HEK293T (cell line): ENCODE measurements at regions not wholly inside any gene's neighbourhood (a gene's known extent, or its start where the extent isn't known, plus 50 kb on each side); places are given as distances from the start of the nearest gene placed in this dataset.

Source experiments
- CTCF ChIA-PET: fragments of 350-600 bp; formaldehyde crosslinking; extraction: SDS; loops from one replicate; lab custom pipeline; 2021; ENCODE audit warnings: antibody characterized with exemption, inconsistent platforms; lab: Yijun Ruan, JAX
- POLR2A ChIA-PET: fragments of 350-600 bp; formaldehyde crosslinking; extraction: SDS; loops from one replicate; lab custom pipeline; 2020; ENCODE audit warnings: antibody characterized with exemption, inconsistent platforms; lab: Yijun Ruan, JAX
- DNase-seq: peaks from one replicate; pipeline ENCODE4 v3.0.0; 2012; ENCODE audit warnings: mixed read lengths; ENCODE audit errors: extremely low spot score
- ARNT ChIP-seq: fragments of 450-650 bp; IDR thresholded peaks from 2 replicates; pipeline ENCODE4 v1.6.1; 2017; ENCODE audit warnings: mild to moderate bottlenecking
- BHLHE40 ChIP-seq: fragments of 450-650 bp; IDR thresholded peaks from 2 replicates; pipeline ENCODE4 v1.6.1; 2016; ENCODE audit warnings: mild to moderate bottlenecking, moderate library complexity, borderline replicate concordance
- CTBP1 ChIP-seq: fragments of 450-650 bp; IDR thresholded peaks from 2 replicates; pipeline ENCODE4 v1.6.1; 2016; ENCODE audit warnings: borderline replicate concordance
- ELF4 ChIP-seq: fragments of 450-650 bp; IDR thresholded peaks from 2 replicates; pipeline ENCODE4 v1.6.1; 2017; ENCODE audit warnings: antibody characterized with exemption
- FOXA1 ChIP-seq: fragments of 450-650 bp; IDR thresholded peaks from 2 replicates; pipeline ENCODE4 v1.6.1; 2016; ENCODE audit warnings: mild to moderate bottlenecking
- FOXK2 ChIP-seq: fragments of 450-650 bp; IDR thresholded peaks from 2 replicates; pipeline ENCODE4 v1.6.1; 2016; ENCODE audit warnings: mild to moderate bottlenecking
- FOXM1 ChIP-seq: fragments of 450-650 bp; IDR thresholded peaks from 2 replicates; pipeline ENCODE4 v1.6.1; 2017; ENCODE audit warnings: mild to moderate bottlenecking, borderline replicate concordance
- HDGF ChIP-seq: fragments of 450-650 bp; IDR thresholded peaks from 2 replicates; pipeline ENCODE4 v1.6.1; 2017; ENCODE audit warnings: antibody characterized with exemption, borderline replicate concordance
- L3MBTL2 ChIP-seq: fragments of 450-650 bp; conservative IDR thresholded peaks from 2 replicates; pipeline ENCODE4 v1.6.1; 2016; ENCODE audit warnings: mild to moderate bottlenecking
- LEF1 ChIP-seq: fragments of 450-650 bp; IDR thresholded peaks from 2 replicates; pipeline ENCODE4 v1.6.1; 2017; ENCODE audit warnings: mild to moderate bottlenecking, borderline replicate concordance
- NFRKB ChIP-seq: fragments of 450-650 bp; IDR thresholded peaks from 2 replicates; pipeline ENCODE4 v1.6.1; 2016; ENCODE audit warnings: mild to moderate bottlenecking, moderate library complexity
- PKNOX1 ChIP-seq: fragments of 450-650 bp; IDR thresholded peaks from 2 replicates; pipeline ENCODE4 v1.6.1; 2016
- SP1 ChIP-seq: fragments of 450-650 bp; IDR thresholded peaks from 2 replicates; pipeline ENCODE4 v1.6.1; 2017
- SUZ12 ChIP-seq: fragments of 450-650 bp; IDR thresholded peaks from 2 replicates; pipeline ENCODE4 v1.6.1; 2016; ENCODE audit warnings: mild to moderate bottlenecking
- TARDBP ChIP-seq: fragments of 450-650 bp; IDR thresholded peaks from 2 replicates; pipeline ENCODE4 v1.6.1; 2016
- ZNF384 ChIP-seq: fragments of 450-650 bp; IDR thresholded peaks from 2 replicates; pipeline ENCODE4 v1.6.1; 2016

GRCh38 chr3:106906074-106906473, 471.2 kb upstream of the CCDC54 start:
- no peak for TF ChIP-seq SP1
- TF ChIP-seq TARDBP, result no peak
- TF ChIP-seq ELF4, result no peak
- no peak for TF ChIP-seq FOXA1
- TF ChIP-seq PKNOX1, result no peak
- no peak for TF ChIP-seq CTBP1
- no peak for TF ChIP-seq SUZ12
- no peak for TF ChIP-seq BHLHE40
- TF ChIP-seq LEF1, result no peak
- no peak for TF ChIP-seq FOXM1
- TF ChIP-seq ARNT, result no peak
- TF ChIP-seq ZNF384, result no peak
- TF ChIP-seq L3MBTL2, result no peak
- no peak for TF ChIP-seq NFRKB
- TF ChIP-seq HDGF, result no peak
- no peak for TF ChIP-seq FOXK2
- CTCF ChIA-PET, result no interaction called here
- POLR2A ChIA-PET, result no interaction called here
- no peak for DNase-seq

- DNase-seq, result no peak
- POLR2A ChIA-PET, result no interaction called here
- TF ChIP-seq FOXM1, result no peak
- TF ChIP-seq BHLHE40, result no peak
- no peak for TF ChIP-seq NFRKB
- no peak for TF ChIP-seq ARNT
- TF ChIP-seq LEF1, result no peak
- TF ChIP-seq SUZ12, result no peak
- TF ChIP-seq L3MBTL2, result no peak
- no peak for TF ChIP-seq FOXK2
- TF ChIP-seq ELF4, result no peak
- TF ChIP-seq HDGF, result no peak
- TF ChIP-seq FOXA1, result no peak
- no peak for TF ChIP-seq TARDBP
- TF ChIP-seq ZNF384, result no peak
- CTCF ChIA-PET, result no interaction called here
Measured at GRCh38 chr3:106908181-106908938, 468.9 kb upstream of the CCDC54 start.

GRCh38 chr3:106913111-106913698, 464.0 kb upstream of the CCDC54 start:
- no peak for DNase-seq
- ChIA-PET POLR2A (no interaction called here), CTCF (no interaction called here)
- TF ChIP-seq CTBP1 (no peak), FOXM1 (no peak), PKNOX1 (no peak), SP1 (no peak), ZNF384 (no peak), HDGF (no peak), ARNT (no peak), NFRKB (no peak), FOXA1 (no peak)

- TF ChIP-seq FOXK2 (no peak), BHLHE40 (no peak), SUZ12 (no peak), FOXM1 (no peak), HDGF (no peak), ARNT (no peak), PKNOX1 (no peak), L3MBTL2 (no peak), SP1 (no peak), NFRKB (no peak), ELF4 (no peak), TARDBP (no peak), ZNF384 (no peak), FOXA1 (no peak), CTBP1 (no peak), LEF1 (no peak)
- CTCF ChIA-PET, result no interaction called here
- POLR2A ChIA-PET, result no interaction called here
- DNase-seq, result no peak
Measured at GRCh38 chr3:106913966-106914365, 463.3 kb upstream of the CCDC54 start.

- TF ChIP-seq CTBP1 (no peak), SP1 (no peak), ZNF384 (no peak), FOXK2 (no peak), HDGF (no peak), TARDBP (no peak), BHLHE40 (no peak), LEF1 (no peak), SUZ12 (no peak), PKNOX1 (no peak), FOXM1 (no peak), FOXA1 (no peak), ELF4 (no peak), ARNT (no peak), L3MBTL2 (no peak), NFRKB (no peak)
- DNase-seq, result no peak
- ChIA-PET CTCF (no interaction called here), POLR2A (no interaction called here)
Measured at GRCh38 chr3:106920609-106921008, 456.6 kb upstream of the CCDC54 start.
